ENCODE measurements at regions not wholly inside any gene's neighbourhood (a gene's known extent, or its start where the extent isn't known, plus 50 kb on each side); places are given as distances from the start of the nearest gene placed in this dataset.

GRCh38 chr2:146621656-146622055 lies 1223.2 kb upstream of the ACVR2A start:
- no peak for TF ChIP-seq CTCF (IDR thresholded peaks at IDR 0.05)
- TF ChIP-seq EZH2 (IDR thresholded peaks at IDR 0.05; ENCODE audit: borderline replicate concordance, insufficient read depth, low read depth, low read length, poor library complexity, severe bottlenecking): no peak
